GM23248 (cell line): ENCODE measurements at regions not wholly inside any gene's neighbourhood (a gene's known extent, or its start where the extent isn't known, plus 50 kb on each side); places are given as distances from the start of the nearest gene placed in this dataset.

Experiments
- EZH2 ChIP-seq: fragments of 200-600 bp; sonication (generic); IDR thresholded peaks from 2 replicates; pipeline ENCODE4 v1.6.1; 2018; ENCODE audit warnings: antibody characterized with exemption, mild to moderate bottlenecking; ENCODE audit not compliant: insufficient read depth, poor library complexity, severe bottlenecking
- EZH2phosphoT487 ChIP-seq: fragments of 200-600 bp; sonication (generic); IDR thresholded peaks from 2 replicates; pipeline ENCODE4 v1.6.1; 2018; ENCODE audit warnings: antibody characterized with exemption, moderate library complexity, mild to moderate bottlenecking, low read depth; ENCODE audit not compliant: insufficient read depth

DNA sequence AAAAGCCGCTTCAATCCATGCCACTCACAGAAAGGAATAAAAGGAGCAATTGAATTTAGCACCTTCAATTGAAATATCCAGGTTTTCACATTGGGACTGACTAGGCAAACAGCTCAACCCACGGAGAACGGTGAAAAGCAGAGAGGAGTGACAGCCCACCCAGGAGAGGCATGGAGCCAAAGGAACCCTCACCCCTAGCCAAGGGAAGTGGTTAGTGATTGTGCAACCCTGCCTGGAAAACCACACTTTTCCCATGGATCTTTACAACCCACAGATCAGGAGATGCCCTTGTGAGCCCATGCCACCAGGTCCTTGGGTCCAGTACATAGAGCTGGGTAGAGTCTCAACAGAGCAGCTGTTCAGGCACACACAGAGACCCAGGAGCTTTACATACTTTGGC lies 911.8 kb downstream of the EPHA7 start:
- TF ChIP-seq EZH2 (no peak), EZH2phosphoT487 (no peak)
